ENCODE measurements at regions not wholly inside any gene's neighbourhood (a gene's known extent, or its start where the extent isn't known, plus 50 kb on each side); places are given as distances from the start of the nearest gene placed in this dataset.

GRCh38 chr1:82245345-82246014, 444.7 kb downstream of the ADGRL2 start:
- TF ChIP-seq CTCF (IDR thresholded peaks at IDR 0.05) (no peak), POLR2AphosphoS5 (IDR thresholded peaks at IDR 0.05) (no peak), POLR2A (IDR thresholded peaks at IDR 0.05; ENCODE audit: low read depth) (no peak), EP300 (IDR thresholded peaks at IDR 0.05) (no peak)
